SH-SY5Y (cell line): ENCODE measurements at regions not wholly inside any gene's neighbourhood (a gene's known extent, or its start where the extent isn't known, plus 50 kb on each side); places are given as distances from the start of the nearest gene placed in this dataset.

Source experiments
- GATA2 ChIP-seq: IDR thresholded peaks from 2 replicates; pipeline ENCODE4 v1.6.1; 2011; ENCODE audit warnings: mild to moderate bottlenecking, low read depth, low read length
- GATA3 ChIP-seq: IDR thresholded peaks from 2 replicates; pipeline ENCODE4 v1.6.1; 2011; ENCODE audit warnings: low read depth, mild to moderate bottlenecking, low read length, moderate library complexity

DNA sequence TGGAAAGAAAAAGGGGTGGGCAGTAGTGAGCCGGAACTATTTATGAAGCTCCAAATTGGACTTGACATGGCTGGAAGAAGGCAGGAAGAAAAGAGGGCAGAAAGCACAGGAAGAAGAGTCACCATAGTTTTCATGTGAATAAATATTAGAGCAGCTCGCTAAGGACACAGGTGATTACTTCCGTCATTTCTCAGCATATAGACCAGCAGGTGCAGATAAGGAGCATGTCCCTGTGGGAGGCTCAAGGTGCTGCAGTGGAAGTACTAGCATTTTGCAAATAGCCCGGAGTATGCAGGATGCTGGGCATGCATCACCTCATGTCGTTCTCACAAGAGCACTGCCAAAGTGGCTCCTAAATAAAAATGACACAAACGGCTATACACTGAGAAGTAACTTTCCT lies 71.3 kb upstream of the HTR4 start:
- TF ChIP-seq GATA2 (no peak), GATA3 (no peak)
